Left colon (tissue), 2 donors: ENCODE measurements at regions not wholly inside any gene's neighbourhood (a gene's known extent, or its start where the extent isn't known, plus 50 kb on each side); places are given as distances from the start of the nearest gene placed in this dataset.
A peak's percentile ranks its signal among the peaks of the same experiment; 100 is the strongest.
"Not testable (repeated sequence)": the region's sequence is repeated elsewhere in the genome, so short reads cannot be mapped to it uniquely, and the experiment has no call there.

Source experiments
- ATAC-seq: fragments of 200-7000 bp; cut with Tn5 transposase; one replicate; pipeline ENCODE4 v1.9.1; 2020; ENCODE audit warnings: mild to moderate bottlenecking, moderate library complexity
- DNase-seq, 2 donors: peaks; one replicate each; pipeline ENCODE4 v3.0.0-alpha.2; 2020
- intact Hi-C, 2 donors: fragments of 100-400 bp; cut with DNase I in 1 of 2; cut with micrococcal nuclease in 1 of 2; formaldehyde crosslinking; loops; one replicate each; pipeline versions ENCODE4 v1.11.2 to v1.14.0; 2022; cut with DNase I, micrococcal nuclease
- donor health status: DM: no; HTN: no; CAD: no.
- donor health status: DM: yes; HTN: yes; CAD: no.

GRCh38 chr13:99071666-99072065 lies 93.8 kb upstream of the DOCK9 start:
- DNase-seq (no peak), ATAC-seq (peak; percentile 54)
- intact Hi-C loops: no loop called here

DNA sequence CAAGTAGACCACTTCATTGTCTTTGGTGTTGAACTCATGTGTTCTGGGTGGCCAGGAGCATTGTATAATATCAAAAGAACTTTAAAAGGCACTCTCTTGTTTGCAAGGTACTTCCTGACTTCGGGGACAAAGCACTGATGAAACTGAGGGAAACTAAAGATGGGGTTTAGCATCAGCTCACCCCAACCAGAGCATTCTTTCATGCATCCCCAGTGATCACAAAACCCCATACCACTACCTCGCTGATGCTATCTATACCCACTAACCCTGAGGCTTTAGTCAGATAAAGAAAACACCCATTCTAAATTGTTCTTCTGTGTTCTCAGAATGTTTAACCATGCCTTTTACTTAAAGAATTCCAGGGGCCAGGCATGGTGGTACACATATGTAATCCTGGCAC lies 94.5 kb upstream of the DOCK9 start:
- DNase-seq: no peak
- intact Hi-C loops: no loop called here
- no peak for ATAC-seq

DNA sequence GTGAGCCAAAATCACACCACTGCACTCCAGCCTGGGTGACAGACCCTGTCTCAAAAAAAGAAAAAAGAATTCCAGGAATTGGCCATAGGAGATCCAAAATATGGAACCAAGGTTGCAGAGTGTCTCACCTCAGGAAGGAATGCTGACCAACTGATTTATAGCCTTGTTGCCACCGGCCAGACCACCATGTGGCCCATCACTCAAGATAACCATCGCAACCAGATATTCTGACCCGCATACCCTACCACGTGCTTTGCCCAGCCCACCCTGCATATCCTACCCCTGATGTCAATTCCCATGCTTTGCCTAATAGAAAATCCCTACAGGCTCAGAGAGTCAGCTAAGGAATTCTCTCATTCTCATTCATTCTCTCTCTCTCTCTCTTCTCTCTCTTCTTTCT lies 95.1 kb upstream of the DOCK9 start:
- intact Hi-C loops: no loop called here
- ATAC-seq (no peak), DNase-seq (no peak)

- DNase-seq (no peak), ATAC-seq (no peak)
- intact Hi-C loops: no loop called here
Observed at GRCh38 chr13:99074693-99075092, 96.8 kb upstream of the DOCK9 start.

DNA sequence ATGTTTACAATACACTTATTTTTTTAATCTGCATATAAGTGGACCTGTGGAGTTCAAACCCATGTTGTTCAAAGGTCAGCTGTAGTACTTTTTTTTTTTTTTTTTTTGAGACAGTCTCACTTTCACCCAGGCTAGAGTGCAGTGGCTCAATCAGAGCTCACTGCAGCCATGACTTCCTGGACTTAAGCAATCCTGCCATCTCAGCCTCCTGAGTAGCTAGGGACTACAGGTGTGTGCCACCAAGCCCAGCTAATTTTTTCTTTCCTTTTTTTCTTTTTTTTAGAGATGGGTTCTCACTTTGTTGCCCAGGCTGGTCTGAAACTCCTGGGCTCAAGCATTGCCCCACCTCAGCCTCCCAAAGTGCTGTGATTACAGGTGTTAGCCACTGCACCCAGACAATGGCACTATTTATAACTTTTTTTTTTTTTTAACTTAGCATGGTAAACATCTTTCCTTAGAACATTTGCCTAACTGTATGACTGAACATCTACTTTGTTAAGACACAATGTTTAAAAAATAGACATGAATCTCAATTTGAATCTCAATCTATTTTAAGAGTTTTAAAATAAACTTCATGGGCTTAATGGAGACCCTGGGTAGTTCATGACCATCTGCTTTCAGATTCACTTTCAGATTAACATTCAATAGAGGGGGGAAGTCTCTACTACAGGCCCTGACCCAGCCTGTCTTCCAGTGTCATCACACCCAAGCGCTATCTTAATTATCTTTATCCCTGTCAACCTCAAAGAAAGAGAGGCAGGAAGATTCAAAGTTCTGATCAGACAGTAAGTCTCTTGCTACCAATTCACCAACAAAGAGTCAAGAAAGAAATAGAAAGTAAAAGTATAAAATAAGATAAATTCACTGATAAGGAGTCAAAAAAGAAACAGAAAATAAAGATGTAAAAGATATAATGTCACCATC lies 97.7 kb upstream of the DOCK9 start:
- DNase-seq (no peak), ATAC-seq (peak; percentile 64)
- intact Hi-C loops: no loop called here

GRCh38 chr13:99078017-99078771 lies 100.3 kb upstream of the DOCK9 start:
- intact Hi-C loops: no loop called here
- ATAC-seq: no peak
- no peak for DNase-seq

DNA sequence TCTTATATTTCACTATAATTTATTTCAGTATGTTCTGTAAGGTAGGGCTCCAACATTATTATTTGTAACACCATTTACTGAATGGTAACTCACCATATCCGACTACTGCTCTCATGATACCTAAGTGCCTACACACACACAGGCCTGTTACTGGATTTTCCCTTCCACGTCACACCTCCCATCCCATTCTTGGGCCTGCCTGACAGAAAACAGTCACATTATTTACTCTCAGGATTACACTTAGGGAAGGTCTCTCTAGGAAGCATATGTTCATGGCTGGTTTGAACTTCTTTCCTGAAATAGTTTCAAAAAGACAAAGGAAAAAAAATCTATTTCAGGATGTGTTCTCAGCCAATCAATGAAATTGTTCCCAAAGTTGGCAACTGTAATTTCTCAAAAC lies 102.3 kb upstream of the DOCK9 start:
- no peak for ATAC-seq
- intact Hi-C loops: no loop called here
- DNase-seq: no peak

GRCh38 chr13:99083981-99084380 lies 106.1 kb upstream of the DOCK9 start:
- no peak for DNase-seq
- intact Hi-C loops: no loop called here

GRCh38 chr13:99085139-99085807 lies 107.4 kb upstream of the DOCK9 start:
- DNase-seq: peak in 1 of 2 donors; percentile 24
- ATAC-seq: no peak
- intact Hi-C loops: no loop called here

More at GRCh38 chr13:99083981-99084380, 106.1 kb upstream of the DOCK9 start:
- no peak for ATAC-seq

GRCh38 chr13:99085808-99086266 lies 108.0 kb upstream of the DOCK9 start:
- ATAC-seq (no peak), DNase-seq (no peak)
- intact Hi-C loops: no loop called here

- intact Hi-C loops: no loop called here
- DNase-seq: peak; percentile 42 to 71
- ATAC-seq: peak; percentile 53
Observed at GRCh38 chr13:99086267-99087097, 108.6 kb upstream of the DOCK9 start.

DNA sequence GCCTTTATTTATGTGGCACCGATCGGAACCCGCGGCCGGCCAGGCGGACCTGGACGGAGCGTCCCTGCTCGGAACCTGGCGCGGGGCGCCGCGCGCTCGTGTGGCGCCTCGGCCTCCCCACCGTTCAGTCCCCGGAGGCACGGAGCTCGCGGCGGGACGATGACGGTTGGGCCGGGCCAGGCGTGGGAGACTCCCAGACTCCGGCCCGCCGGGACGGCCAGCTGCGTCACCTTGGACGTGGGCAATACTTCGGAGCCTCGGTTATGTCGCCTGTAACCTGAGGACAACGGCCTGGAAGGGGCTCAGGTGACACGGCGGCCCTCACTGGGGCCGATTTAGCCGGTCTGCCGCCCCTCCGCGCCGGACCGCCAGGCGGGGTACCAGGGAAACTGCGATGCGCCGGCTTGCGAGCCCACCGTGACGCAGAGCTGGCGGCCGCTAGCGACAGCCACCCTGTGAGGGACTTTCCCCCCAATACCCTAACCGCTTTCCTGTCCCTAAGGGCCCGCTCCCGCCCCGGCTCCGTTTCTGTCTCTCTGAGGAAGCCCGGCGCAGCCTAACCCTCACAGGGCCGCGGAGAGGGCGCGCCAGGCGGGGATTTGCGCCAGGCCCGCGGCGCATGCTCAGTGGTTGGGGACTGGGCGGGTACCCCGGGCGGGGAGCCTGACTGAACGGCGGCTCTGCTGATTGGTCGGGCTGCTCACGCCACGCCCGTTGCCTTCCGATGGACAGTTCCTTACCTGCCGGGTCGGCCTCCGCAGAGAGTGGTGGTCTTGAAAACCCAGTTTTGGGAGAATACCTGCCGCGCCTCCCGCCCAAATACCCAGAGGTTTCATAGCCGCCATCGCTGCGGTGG lies 109.5 kb upstream of the DOCK9 start:
- intact Hi-C loops: no loop called here
- DNase-seq (peak; percentile 93 to 94), ATAC-seq (peak; percentile 90)

GRCh38 chr13:99087954-99088491 lies 110.2 kb upstream of the DOCK9 start:
- intact Hi-C loops: no loop called here
- DNase-seq (peak in 1 of 2 donors; percentile 45), ATAC-seq (peak; percentile 36)

DNA sequence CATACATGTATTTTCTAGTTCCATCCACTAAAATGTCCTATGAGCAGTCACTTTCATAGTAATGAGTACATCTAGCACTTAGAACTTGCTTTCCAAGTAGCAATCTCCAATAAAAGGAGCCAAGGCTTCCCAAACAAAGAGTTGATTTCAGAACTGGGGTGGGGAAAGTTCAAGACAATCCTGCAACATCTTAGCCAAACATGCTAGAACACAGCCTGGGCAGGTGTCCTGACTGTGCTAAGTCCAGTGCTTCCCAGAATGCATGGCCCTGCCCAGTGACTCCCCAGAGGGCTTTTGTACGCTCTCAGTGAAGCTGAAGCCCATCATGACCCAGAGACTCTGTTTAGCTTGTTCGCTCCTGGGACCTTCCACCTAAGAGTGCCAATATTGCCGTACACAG lies 106.7 kb upstream of the UBAC2 start:
- intact Hi-C loops: no loop called here
- no peak for DNase-seq
- ATAC-seq: no peak

DNA sequence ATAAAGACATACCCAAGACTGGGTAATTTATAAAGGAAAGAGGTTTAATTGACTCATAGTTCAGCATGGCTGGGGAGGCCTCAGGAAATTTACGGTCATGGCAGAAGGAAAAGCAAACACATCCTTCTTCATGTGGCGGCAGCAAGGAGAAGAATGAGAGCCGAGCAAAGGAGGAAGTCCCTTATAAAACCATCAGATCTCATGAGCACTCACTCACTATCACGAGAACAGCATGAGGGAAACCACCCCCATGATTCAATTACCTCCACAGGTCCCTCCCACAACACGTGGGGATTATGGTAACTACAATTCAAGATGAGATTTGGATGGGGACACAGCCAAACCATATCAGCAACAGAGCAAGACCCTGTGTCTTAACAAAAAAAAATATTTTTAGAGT lies 98.8 kb upstream of the UBAC2 start:
- DNase-seq, intact Hi-C loops, ATAC-seq: not testable (repeated sequence)

DNA sequence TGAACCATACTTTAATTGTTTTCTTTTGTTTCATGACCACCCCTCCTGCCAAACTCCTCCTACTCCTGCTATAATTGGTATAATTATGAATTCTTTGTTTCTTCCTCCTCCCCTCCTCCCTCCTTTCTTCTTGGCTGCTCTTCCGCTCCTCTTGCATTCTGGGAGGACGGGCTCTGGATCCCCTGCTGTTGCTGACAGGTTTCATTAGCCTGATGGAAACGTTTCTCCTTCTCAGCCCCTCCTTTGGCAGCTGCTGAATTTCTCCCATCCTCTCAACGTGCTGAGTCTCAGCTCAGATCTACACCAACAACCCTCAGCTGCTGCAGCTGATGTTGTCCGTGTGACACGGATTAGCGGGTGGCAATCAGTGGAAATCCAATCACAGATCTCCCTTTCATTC lies 97.1 kb upstream of the UBAC2 start:
- intact Hi-C loops: no loop called here
- ATAC-seq: no peak
- DNase-seq: no peak

GRCh38 chr13:99104396-99104795 lies 96.3 kb upstream of the UBAC2 start:
- ATAC-seq (no peak), DNase-seq (no peak)
- intact Hi-C loops: no loop called here
